Keratinocyte (primary cell): ENCODE measurements at regions not wholly inside any gene's neighbourhood (a gene's known extent, or its start where the extent isn't known, plus 50 kb on each side); places are given as distances from the start of the nearest gene placed in this dataset.

ENCODE experiments used
- DNase-seq: peaks from one replicate; pipeline ENCODE4 v3.0.0-alpha.2; 2011; ENCODE audit warnings: low read depth, missing footprints, low spot score
- FAIRE-seq: peaks from 2 replicates; lab custom pipeline; 2011; peaks lifted over from hg19 to GRCh38; lab: Jason Lieb, UNC
- H2AFZ ChIP-seq: 2 replicates; pipeline ENCODE4 v1.6.0; 2012; ENCODE audit warnings: low read length, control low read depth, inconsistent platforms; ENCODE audit not compliant: control insufficient read depth
- H3K27ac ChIP-seq: 2 replicates; pipeline ENCODE4 v1.5.1; 2011; ENCODE audit warnings: low read length; ENCODE audit not compliant: control insufficient read depth, insufficient read depth
- H3K27me3 ChIP-seq: 3 replicates; pipeline ENCODE4 v1.6.0; 2011; ENCODE audit warnings: low read length; ENCODE audit not compliant: control insufficient read depth, insufficient read depth; ENCODE audit errors: extremely low read depth
- H3K36me3 ChIP-seq, 2 experiments: 2 replicates in 1 of 2; 3 replicates in 1 of 2; pipeline ENCODE4 v1.5.1; 2011; ENCODE audit warnings: low read length in 2 of 2, mild to moderate bottlenecking in 1 of 2; ENCODE audit not compliant: control insufficient read depth in 2 of 2, insufficient read depth in 2 of 2; ENCODE audit errors: extremely low read depth in 1 of 2
- H3K4me1 ChIP-seq: 3 replicates; pipeline ENCODE4 v1.5.1; 2011; ENCODE audit warnings: low read length; ENCODE audit not compliant: control insufficient read depth, insufficient read depth; ENCODE audit errors: extremely low read depth
- H3K4me2 ChIP-seq: 3 replicates; pipeline ENCODE4 v1.6.0; 2011; ENCODE audit warnings: low read depth, low read length; ENCODE audit not compliant: control insufficient read depth, insufficient read depth; ENCODE audit errors: extremely low read depth
- H3K4me3 ChIP-seq, 3 experiments: fragments of 200-600 bp in 1 of 3; sonication (generic) in 1 of 3; 2 replicates in 2 of 3; 3 replicates in 1 of 3; pipeline ENCODE4 v1.5.1; 2011 to 2016; ENCODE audit warnings: low read length in 3 of 3, mild to moderate bottlenecking in 3 of 3, control low read depth in 2 of 3, inconsistent platforms in 1 of 3, low read depth in 1 of 3, mixed read lengths in 1 of 3, mixed run types in 1 of 3, moderate library complexity in 1 of 3; ENCODE audit not compliant: control insufficient read depth in 2 of 3, insufficient read depth in 2 of 3; ENCODE audit errors: extremely low read depth in 1 of 3
- H3K79me2 ChIP-seq: 2 replicates; pipeline ENCODE4 v1.6.0; 2012; ENCODE audit warnings: low read length; ENCODE audit not compliant: control insufficient read depth, insufficient read depth
- H3K9ac ChIP-seq: 3 replicates; pipeline ENCODE4 v1.6.0; 2011; ENCODE audit warnings: low read length; ENCODE audit not compliant: control insufficient read depth, insufficient read depth; ENCODE audit errors: extremely low read depth
- H3K9me1 ChIP-seq: 3 replicates; pipeline ENCODE4 v1.6.0; 2011; ENCODE audit warnings: low read length; ENCODE audit not compliant: control insufficient read depth, insufficient read depth; ENCODE audit errors: extremely low read depth
- H3K9me3 ChIP-seq: 2 replicates; pipeline ENCODE4 v1.5.1; 2012; ENCODE audit warnings: low read depth, low read length; ENCODE audit not compliant: control insufficient read depth
- H4K20me1 ChIP-seq: 3 replicates; pipeline ENCODE4 v1.6.0; 2011; ENCODE audit warnings: low read length; ENCODE audit not compliant: control insufficient read depth, insufficient read depth; ENCODE audit errors: extremely low read depth
- CTCF ChIP-seq, 3 experiments: IDR thresholded peaks in 1 of 3; conservative IDR thresholded peaks in 1 of 3; optimal IDR thresholded peaks in 1 of 3; 2 replicates in 2 of 3; 3 replicates in 1 of 3; pipeline versions ENCODE3 to v1.5.1; 2011; ENCODE audit warnings: low read length in 3 of 3, mild to moderate bottlenecking in 3 of 3, moderate library complexity in 2 of 3, control low read depth in 1 of 3, inconsistent platforms in 1 of 3; ENCODE audit not compliant: insufficient read depth in 2 of 3; ENCODE audit errors: extremely low read depth in 1 of 3
- EZH2 ChIP-seq: IDR thresholded peaks from one replicate; pipeline ENCODE4 v1.6.1; 2012; ENCODE audit warnings: inconsistent platforms, mild to moderate bottlenecking, low read length, moderate library complexity
- dilution Hi-C: fragments of 300-500 bp; cut with MboI; formaldehyde crosslinking; loops from one replicate; pipeline ENCODE4 v1.7.0; 2020; ENCODE audit warnings: low sequenced_read_pairs; ENCODE audit not compliant: extremely low pct_ligation_motif_present

GRCh38 chr12:107379852-107380567 is 286.7 kb upstream of the CRY1 start:
- H3K79me2 ChIP-seq: peaks cover 3% of the 10 kb centered on the region
- peaks cover 13% of the 10 kb centered on the region for H3K4me1 ChIP-seq
- no peaks in the 10 kb centered on the region for H3K36me3 ChIP-seq
- TF ChIP-seq CTCF (optimal IDR thresholded peaks at IDR 0.05 in 1 of 3, IDR thresholded peaks at IDR 0.05 in 1 of 3, conservative IDR thresholded peaks at IDR 0.05 in 1 of 3; ENCODE audit: extremely low read depth in 1 of 3, insufficient read depth in 2 of 3, low read length in 3 of 3): no peak
- TF ChIP-seq EZH2: no peak
- H3K9me1 ChIP-seq: no peaks in the 10 kb centered on the region
- H3K27me3 ChIP-seq: no peaks in the 10 kb centered on the region
- H3K9me3 ChIP-seq: no peaks in the 10 kb centered on the region
- DNase-seq (no peak), FAIRE-seq (peak; percentile 51)
- no peak overlapping the region for H3K4me3 ChIP-seq
- peak overlapping the region; percentile 25 for H3K4me2 ChIP-seq
- H3K9ac ChIP-seq: no peak overlapping the region
- dilution Hi-C loops: no loop called here
- H3K27ac ChIP-seq: no peak overlapping the region
- H4K20me1 ChIP-seq: no peaks in the 10 kb centered on the region
- H2AFZ ChIP-seq: no peak overlapping the region

GRCh38 chr12:107384645-107385044 is 291.3 kb upstream of the CRY1 start:
- FAIRE-seq: no peak
- H3K27ac ChIP-seq: no peak overlapping the region
- dilution Hi-C loops: no loop called here

More at GRCh38 chr12:107384645-107385044, 291.3 kb upstream of the CRY1 start:
- TF ChIP-seq EZH2 (no peak), CTCF (optimal IDR thresholded peaks at IDR 0.05 in 1 of 3, IDR thresholded peaks at IDR 0.05 in 1 of 3, conservative IDR thresholded peaks at IDR 0.05 in 1 of 3; ENCODE audit: extremely low read depth in 1 of 3, insufficient read depth in 2 of 3, low read length in 3 of 3) (no peak)
- Histone ChIP-seq H3K9me3 (no peaks in the 10 kb centered on the region), H3K9me1 (no peaks in the 10 kb centered on the region), H3K79me2 (peaks cover 3% of the 10 kb centered on the region), H3K4me3 (no peak overlapping the region), H4K20me1 (no peaks in the 10 kb centered on the region), H3K9ac (no peak overlapping the region), H3K4me1 (peaks cover 30% of the 10 kb centered on the region), H3K4me2 (no peak overlapping the region), H3K27me3 (no peaks in the 10 kb centered on the region), H3K36me3 (no peaks in the 10 kb centered on the region), H2AFZ (no peak overlapping the region)
- no peak for DNase-seq
